GM12878 (cell line): ENCODE measurements at regions not wholly inside any gene's neighbourhood (a gene's known extent, or its start where the extent isn't known, plus 50 kb on each side); places are given as distances from the start of the nearest gene placed in this dataset.

Experiments used
- CBFB ChIP-seq: IDR thresholded peaks from 2 replicates; pipeline ENCODE4 v1.6.1; 2016; ENCODE audit warnings: antibody characterized with exemption, low read depth
- CTCF ChIP-seq, 3 experiments: IDR thresholded peaks in 2 of 3; conservative IDR thresholded peaks in 1 of 3; 2 replicates each; pipeline ENCODE4 v1.5.1; 2011; ENCODE audit warnings: low read depth in 3 of 3, low read length in 3 of 3, mild to moderate bottlenecking in 3 of 3, control low read depth in 2 of 3, moderate library complexity in 2 of 3, inconsistent platforms in 1 of 3, mixed read lengths in 1 of 3; ENCODE audit not compliant: control insufficient read depth in 2 of 3, insufficient read depth in 1 of 3; ENCODE audit errors: extremely low read depth in 1 of 3
- EP300 ChIP-seq, 2 experiments: fragments of 150-350 bp in 1 of 2; IDR thresholded peaks; 2 replicates each; pipeline ENCODE4 v1.6.1; 2011 to 2012; ENCODE audit warnings: low read depth in 2 of 2, low read length in 2 of 2, borderline replicate concordance in 1 of 2, improper control_type of control experiment in 1 of 2, inconsistent platforms in 1 of 2; ENCODE audit not compliant: control insufficient read depth in 1 of 2
- JUND ChIP-seq: IDR thresholded peaks from 2 replicates; pipeline ENCODE4 v1.6.1; 2012; ENCODE audit warnings: low read depth, mild to moderate bottlenecking, low read length, improper control_type of control experiment, moderate library complexity
- POLR2A ChIP-seq: IDR thresholded peaks from 2 replicates; pipeline ENCODE4 v1.6.1; 2011; ENCODE audit warnings: low read depth, mild to moderate bottlenecking, low read length
- RFX5 ChIP-seq: IDR thresholded peaks from 2 replicates; pipeline ENCODE4 v1.6.1; 2011; ENCODE audit warnings: low read depth, low read length, improper control_type of control experiment
- TAF1 ChIP-seq: IDR thresholded peaks from 2 replicates; pipeline ENCODE4 v1.6.1; 2011; ENCODE audit warnings: mild to moderate bottlenecking, low read depth, low read length, borderline replicate concordance
- ZZZ3 ChIP-seq: IDR thresholded peaks from 2 replicates; pipeline ENCODE4 v1.6.1; 2011; ENCODE audit warnings: low read depth; ENCODE audit not compliant: control insufficient read depth, insufficient read length
- TF ChIP-seq, protein P1 (sequence below): IDR thresholded peaks from 2 replicates; pipeline ENCODE4 v1.6.1; 2012; ENCODE audit warnings: low read depth, low read length, improper control_type of control experiment

DNA sequence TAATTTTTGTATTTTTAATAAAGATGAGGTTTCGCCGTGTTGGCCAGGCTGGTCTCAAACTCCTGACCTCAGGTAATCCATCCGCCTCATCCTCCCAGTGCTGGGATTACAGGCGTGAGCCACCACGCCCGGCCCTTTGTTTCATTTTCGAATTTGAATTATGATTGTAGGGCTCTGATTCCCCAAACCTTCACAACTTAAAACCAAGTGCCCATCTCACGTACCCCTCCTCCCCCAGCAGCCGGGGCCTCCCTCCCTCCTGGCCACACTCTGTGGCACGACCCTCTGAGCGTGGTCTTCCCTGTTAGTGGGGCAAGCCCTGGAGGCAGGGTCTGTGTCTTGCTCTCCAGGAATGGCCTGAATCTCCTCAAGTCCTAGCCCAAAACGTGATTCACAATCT, 166.5 kb downstream of the ASB1 start:
- TF ChIP-seq CBFB (no peak), RFX5 (no peak), POLR2A (no peak), CTCF (IDR thresholded peaks at IDR 0.05 in 2 of 3, conservative IDR thresholded peaks at IDR 0.05 in 1 of 3; ENCODE audit: control insufficient read depth in 2 of 3, extremely low read depth in 1 of 3, insufficient read depth in 1 of 3, low read depth in 3 of 3, low read length in 3 of 3) (no peak), ZZZ3 (no peak), EP300 (IDR thresholded peaks at IDR 0.05; ENCODE audit: borderline replicate concordance in 1 of 2, control insufficient read depth in 1 of 2, low read depth in 2 of 2, low read length in 2 of 2) (no peak), TAF1 (no peak), JUND (no peak)
- TF ChIP-seq, protein P1, sequence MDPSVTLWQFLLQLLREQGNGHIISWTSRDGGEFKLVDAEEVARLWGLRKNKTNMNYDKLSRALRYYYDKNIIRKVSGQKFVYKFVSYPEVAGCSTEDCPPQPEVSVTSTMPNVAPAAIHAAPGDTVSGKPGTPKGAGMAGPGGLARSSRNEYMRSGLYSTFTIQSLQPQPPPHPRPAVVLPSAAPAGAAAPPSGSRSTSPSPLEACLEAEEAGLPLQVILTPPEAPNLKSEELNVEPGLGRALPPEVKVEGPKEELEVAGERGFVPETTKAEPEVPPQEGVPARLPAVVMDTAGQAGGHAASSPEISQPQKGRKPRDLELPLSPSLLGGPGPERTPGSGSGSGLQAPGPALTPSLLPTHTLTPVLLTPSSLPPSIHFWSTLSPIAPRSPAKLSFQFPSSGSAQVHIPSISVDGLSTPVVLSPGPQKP = no peak
